ENCODE measurements at regions not wholly inside any gene's neighbourhood (a gene's known extent, or its start where the extent isn't known, plus 50 kb on each side); places are given as distances from the start of the nearest gene placed in this dataset.
"Not testable (repeated sequence)": the region's sequence is repeated elsewhere in the genome, so short reads cannot be mapped to it uniquely, and the experiment has no call there.

DNA sequence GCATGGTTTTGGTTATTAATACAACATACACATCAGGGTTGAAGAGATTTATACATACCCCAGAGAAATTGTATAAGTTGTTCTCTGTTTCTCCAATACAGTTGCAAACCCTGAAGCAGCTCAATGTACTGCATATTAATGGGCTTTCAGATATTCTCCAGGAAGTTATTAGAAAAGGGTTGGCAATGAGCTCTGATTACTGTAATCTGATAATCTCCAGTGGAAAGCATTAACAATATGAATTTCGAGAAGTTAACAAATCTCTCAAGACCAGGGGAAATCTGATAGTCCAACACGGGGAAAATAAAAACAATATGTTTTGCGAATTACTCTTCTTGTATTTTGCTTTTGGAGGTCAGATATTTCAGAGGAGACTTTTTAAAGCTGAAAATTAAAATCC is 950.1 kb downstream of the TBL1XR1 start:
- TF ChIP-seq, protein P1, sequence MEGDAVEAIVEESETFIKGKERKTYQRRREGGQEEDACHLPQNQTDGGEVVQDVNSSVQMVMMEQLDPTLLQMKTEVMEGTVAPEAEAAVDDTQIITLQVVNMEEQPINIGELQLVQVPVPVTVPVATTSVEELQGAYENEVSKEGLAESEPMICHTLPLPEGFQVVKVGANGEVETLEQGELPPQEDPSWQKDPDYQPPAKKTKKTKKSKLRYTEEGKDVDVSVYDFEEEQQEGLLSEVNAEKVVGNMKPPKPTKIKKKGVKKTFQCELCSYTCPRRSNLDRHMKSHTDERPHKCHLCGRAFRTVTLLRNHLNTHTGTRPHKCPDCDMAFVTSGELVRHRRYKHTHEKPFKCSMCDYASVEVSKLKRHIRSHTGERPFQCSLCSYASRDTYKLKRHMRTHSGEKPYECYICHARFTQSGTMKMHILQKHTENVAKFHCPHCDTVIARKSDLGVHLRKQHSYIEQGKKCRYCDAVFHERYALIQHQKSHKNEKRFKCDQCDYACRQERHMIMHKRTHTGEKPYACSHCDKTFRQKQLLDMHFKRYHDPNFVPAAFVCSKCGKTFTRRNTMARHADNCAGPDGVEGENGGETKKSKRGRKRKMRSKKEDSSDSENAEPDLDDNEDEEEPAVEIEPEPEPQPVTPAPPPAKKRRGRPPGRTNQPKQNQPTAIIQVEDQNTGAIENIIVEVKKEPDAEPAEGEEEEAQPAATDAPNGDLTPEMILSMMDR (IDR thresholded peaks at IDR 0.05; ENCODE audit: extremely low read depth, missing control alignments) = no peak
- no peak for DNase-seq (ENCODE audit: low spot score)

DNA sequence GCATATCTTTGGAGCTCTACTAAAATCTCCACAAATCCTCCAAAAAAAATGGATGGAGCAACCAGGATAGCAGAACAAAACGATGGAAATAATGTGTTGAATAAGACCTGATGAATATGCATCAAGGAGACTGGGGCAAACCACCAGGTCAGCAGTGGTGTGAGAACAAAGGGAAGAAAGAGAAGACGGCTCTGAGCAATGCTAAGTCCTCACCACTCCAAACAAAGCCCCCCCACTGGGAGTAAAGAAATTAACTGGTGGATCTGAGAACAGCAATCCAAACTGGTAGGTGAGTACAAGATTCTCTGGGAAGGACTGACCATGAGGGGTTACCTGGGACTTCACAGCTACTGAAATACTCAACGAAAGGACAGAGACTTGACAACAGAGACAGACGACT is 977.3 kb downstream of the TBL1XR1 start:
- no peak for DNase-seq (ENCODE audit: low spot score)
- TF ChIP-seq, protein P1 (IDR thresholded peaks at IDR 0.05; ENCODE audit: extremely low read depth, missing control alignments) = no peak

DNA sequence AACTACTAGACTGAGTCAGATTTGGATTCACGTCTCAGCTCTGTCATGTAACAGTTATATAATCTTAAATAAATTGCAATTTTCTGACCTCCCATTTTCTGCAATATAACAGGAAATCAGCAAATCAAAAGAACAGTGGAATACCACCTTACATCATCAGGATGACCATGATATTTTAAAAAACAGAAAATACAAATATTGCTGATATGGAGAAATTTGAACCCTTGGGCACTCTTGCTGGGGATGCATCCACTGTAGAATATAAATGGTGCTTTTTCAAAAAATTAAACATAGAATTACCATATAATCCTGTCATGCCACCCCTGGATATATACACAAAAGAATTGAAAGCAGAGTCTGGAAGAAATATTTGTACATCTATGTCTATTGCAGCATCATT is 982.5 kb downstream of the TBL1XR1 start:
- DNase-seq (ENCODE audit: low spot score) = no peak
- TF ChIP-seq, protein P1 (IDR thresholded peaks at IDR 0.05; ENCODE audit: extremely low read depth, missing control alignments) = no peak

DNA sequence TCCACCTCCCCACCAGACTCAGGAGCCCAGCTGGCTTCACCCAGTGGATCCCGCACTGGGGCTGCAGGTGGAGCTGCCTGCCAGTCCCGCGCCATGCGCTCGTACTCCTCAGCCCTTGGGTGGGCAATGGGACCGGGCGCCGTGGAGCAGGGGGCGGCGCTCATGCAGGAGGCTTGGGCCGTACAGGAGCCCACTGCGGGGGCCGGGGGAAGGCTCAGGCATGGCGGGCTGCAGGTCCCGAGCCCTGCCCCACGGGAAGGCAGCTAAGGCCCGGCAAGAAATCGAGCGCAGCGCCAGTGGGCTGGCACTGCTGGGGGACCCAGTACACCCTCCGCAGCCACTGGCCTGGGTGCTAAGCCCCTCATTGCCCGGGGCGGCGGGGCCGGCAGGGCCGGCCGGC is 984.0 kb downstream of the TBL1XR1 start:
- DNase-seq (ENCODE audit: low spot score) = not testable (repeated sequence)

DNA sequence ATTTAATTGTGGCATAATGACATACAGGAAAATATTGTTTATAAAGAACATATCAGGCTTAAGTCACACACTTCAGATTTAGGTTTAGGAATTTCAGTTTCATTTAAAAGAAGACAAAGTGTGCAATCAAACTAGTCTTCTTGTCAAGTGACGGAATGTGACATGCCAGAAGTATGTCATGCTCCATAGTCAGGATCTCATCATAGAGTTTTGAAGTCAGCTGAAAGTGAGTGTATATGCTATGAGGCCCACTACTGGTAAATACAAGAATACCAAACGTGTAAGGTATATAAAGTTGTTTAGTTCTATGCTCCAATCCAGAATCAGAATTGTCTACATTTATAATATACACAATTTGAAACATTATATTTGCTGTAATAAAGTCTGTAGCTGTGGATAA is 988.4 kb downstream of the TBL1XR1 start:
- TF ChIP-seq, protein P1 (IDR thresholded peaks at IDR 0.05; ENCODE audit: extremely low read depth, missing control alignments) = no peak
- DNase-seq (ENCODE audit: low spot score) = no peak

DNA sequence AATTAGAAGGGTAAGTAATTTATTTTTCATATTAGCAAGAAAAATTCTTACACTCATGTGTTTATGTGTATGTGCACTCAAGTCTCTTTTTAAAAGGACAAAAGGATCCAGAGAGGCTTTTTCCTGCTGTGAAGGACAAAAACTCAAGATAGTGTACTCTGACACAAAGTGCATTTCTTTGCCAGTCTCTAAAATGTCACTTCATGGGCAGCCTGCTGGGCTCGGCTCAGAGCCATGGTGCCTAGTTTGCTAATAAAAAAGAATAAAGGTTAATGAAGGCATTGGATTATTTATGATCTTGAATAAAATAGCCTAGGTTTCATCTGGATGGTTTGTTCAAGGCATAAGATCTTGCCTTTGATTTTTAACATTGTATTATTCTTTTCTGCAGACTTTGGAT is 989.0 kb downstream of the TBL1XR1 start:
- DNase-seq (ENCODE audit: low spot score) = no peak
- TF ChIP-seq, protein P1 (IDR thresholded peaks at IDR 0.05; ENCODE audit: extremely low read depth, missing control alignments) = no peak

DNA sequence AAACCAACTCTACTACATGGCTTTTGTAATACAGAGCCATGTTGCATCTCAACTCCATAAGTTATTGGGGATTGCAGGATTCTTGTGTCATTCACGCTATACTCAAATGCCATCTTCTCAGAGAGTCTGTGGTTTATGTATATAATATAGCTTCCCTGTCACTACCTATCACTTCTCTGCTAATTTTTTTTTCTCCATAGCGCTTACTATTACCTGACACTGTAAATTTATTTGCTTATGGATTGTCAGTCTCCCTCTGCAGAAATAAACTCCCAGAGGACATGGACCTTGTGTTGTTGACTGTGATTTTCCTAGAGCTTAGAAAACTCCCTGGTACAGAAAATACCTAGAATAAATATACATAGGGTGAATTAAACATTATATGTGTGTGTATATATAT is 990.5 kb downstream of the TBL1XR1 start:
- TF ChIP-seq, protein P1 (IDR thresholded peaks at IDR 0.05; ENCODE audit: extremely low read depth, missing control alignments) = no peak
- no peak for DNase-seq (ENCODE audit: low spot score)

DNA sequence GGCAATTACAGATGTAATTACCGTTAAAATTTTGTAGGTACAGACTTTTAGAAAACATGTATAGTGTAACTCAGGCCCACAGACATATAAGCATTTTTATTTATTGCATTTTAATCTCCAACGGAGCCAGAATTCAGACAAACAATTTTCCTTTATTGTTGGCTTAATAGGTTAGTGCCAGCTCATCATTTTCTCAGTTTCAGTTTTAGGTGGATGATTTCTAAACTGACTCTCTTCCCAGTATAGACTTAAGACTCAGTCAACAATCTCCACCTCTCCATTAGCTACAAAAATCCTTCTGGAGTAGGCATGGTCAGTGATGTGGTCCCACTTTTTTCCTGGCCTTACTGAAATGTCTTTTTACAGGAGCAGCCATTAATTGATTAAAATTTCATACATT is 994.6 kb downstream of the TBL1XR1 start:
- no peak for DNase-seq (ENCODE audit: low spot score)
- TF ChIP-seq, protein P1 (IDR thresholded peaks at IDR 0.05; ENCODE audit: extremely low read depth, missing control alignments) = no peak
